ENCODE measurements at regions not wholly inside any gene's neighbourhood (a gene's known extent, or its start where the extent isn't known, plus 50 kb on each side); places are given as distances from the start of the nearest gene placed in this dataset.

DNA sequence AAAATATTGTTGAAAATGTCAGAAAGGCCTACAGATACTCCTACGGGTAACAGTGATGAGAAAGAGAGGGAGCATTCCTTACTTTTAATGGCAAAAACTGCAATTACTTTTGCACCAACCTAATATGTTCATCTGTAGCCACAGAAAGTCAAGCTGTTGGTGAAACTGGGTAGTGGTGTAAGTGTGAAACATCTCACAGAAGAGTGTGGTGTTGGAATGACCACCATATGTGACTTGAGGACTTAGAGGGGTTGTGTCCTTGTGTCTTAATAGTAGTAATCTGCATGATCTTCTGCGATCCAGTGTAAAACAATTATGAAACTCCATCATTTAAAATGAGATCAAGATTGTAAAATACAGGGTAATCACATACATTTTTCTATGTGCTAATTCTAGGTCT, 320.7 kb downstream of the ADGRL2 start:
- Mint-ChIP-seq H3K4me1 (no peaks in the 10 kb centered on the region), H3K36me3 (no peaks in the 10 kb centered on the region), H3K27ac (no peak overlapping the region), H3K9me3 (no peaks in the 10 kb centered on the region), H3K4me3 (no peak overlapping the region), H3K27me3 (no peaks in the 10 kb centered on the region)
- POLR2A ChIA-PET, result no interaction called here
- H3K4me3 ChIP-seq (ENCODE audit: control insufficient read depth in 1 of 2, extremely low read depth in 1 of 2, low read length in 1 of 2), result no peak overlapping the region
- H3K27ac ChIP-seq (ENCODE audit: low read length), result no peak overlapping the region
- no peak for DNase-seq
- no CpG with 5 or more reads among the region's 2 CpGs for WGBS (ENCODE audit: insufficient coverage)
- CTCF ChIA-PET, result no interaction called here
- no peaks in the 10 kb centered on the region for H3K9me3 ChIP-seq
- no peak for ATAC-seq (replicated peaks in 1 of 4)
- H3K27me3 ChIP-seq (replicated peaks in 1 of 2; ENCODE audit: control insufficient read depth in 2 of 2, extremely low read depth in 1 of 2, insufficient read depth in 2 of 2, low read length in 1 of 2), result no peaks in the 10 kb centered on the region
- no peaks in the 10 kb centered on the region for H3K36me3 ChIP-seq (ENCODE audit: control insufficient read depth in 2 of 2, extremely low read depth in 1 of 2, insufficient read depth in 1 of 2, low read length in 1 of 2)
- H3K4me1 ChIP-seq (ENCODE audit: control insufficient read depth in 1 of 2, extremely low read depth in 1 of 2, insufficient read depth in 2 of 2, low read length in 2 of 2), result no peaks in the 10 kb centered on the region

DNA sequence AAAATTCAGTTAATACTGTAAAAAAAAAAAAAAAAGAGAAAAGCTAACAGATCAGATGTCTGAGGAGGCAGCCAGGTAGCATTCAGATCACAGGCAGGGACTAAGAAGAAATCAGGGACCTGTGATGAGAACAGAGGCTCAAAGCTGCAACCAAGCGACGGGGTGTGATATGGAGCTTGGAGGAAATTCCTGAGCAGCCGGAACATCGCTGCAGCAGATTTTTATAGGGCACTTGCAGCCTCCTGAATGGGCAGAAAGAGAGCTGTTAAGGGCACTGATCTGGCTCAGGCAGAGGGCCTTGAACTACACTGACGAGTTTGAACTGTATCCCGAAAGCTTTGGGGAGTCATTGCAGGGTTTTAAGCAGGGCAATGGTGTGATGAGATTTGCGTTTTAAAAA, 315.4 kb downstream of the ADGRL2 start:
- Mint-ChIP-seq H3K4me1 (no peaks in the 10 kb centered on the region), H3K9me3 (peaks cover 0 to 8% (median 0%) of the 10 kb centered on the region in 3 donors), H3K27ac (no peak overlapping the region), H3K4me3 (no peak overlapping the region), H3K36me3 (no peaks in the 10 kb centered on the region), H3K27me3 (no peaks in the 10 kb centered on the region)
- ATAC-seq (replicated peaks in 1 of 4) (no peak), DNase-seq (no peak)
- Histone ChIP-seq H3K4me3 (ENCODE audit: control insufficient read depth in 1 of 2, extremely low read depth in 1 of 2, low read length in 1 of 2) (no peak overlapping the region), H3K27me3 (replicated peaks in 1 of 2; ENCODE audit: control insufficient read depth in 2 of 2, extremely low read depth in 1 of 2, insufficient read depth in 2 of 2, low read length in 1 of 2) (no peaks in the 10 kb centered on the region), H3K4me1 (ENCODE audit: control insufficient read depth in 1 of 2, extremely low read depth in 1 of 2, insufficient read depth in 2 of 2, low read length in 2 of 2) (no peaks in the 10 kb centered on the region), H3K9me3 (no peaks in the 10 kb centered on the region), H3K27ac (ENCODE audit: low read length) (no peak overlapping the region), H3K36me3 (ENCODE audit: control insufficient read depth in 2 of 2, extremely low read depth in 1 of 2, insufficient read depth in 1 of 2, low read length in 1 of 2) (no peaks in the 10 kb centered on the region)
- ChIA-PET CTCF (no interaction called here), POLR2A (no interaction called here)
- WGBS (ENCODE audit: insufficient coverage), result 93% methylated on average over 7 of the region's 7 CpGs

- DNase-seq, result no peak
- POLR2A ChIA-PET, result no interaction called here
Measured at GRCh38 chr1:82114887-82115286, 314.2 kb downstream of the ADGRL2 start.

GRCh38 chr1:82110366-82111254, 309.9 kb downstream of the ADGRL2 start:
- H3K27me3 Mint-ChIP-seq, result no peaks in the 10 kb centered on the region
- no peaks in the 10 kb centered on the region for H3K36me3 ChIP-seq (ENCODE audit: control insufficient read depth in 2 of 2, extremely low read depth in 1 of 2, insufficient read depth in 1 of 2, low read length in 1 of 2)
- H3K27ac Mint-ChIP-seq, result no peak overlapping the region
- H3K27ac ChIP-seq (ENCODE audit: low read length), result no peak overlapping the region
- CTCF ChIA-PET, result no interaction called here
- no peak overlapping the region for H3K4me3 Mint-ChIP-seq
- no peaks in the 10 kb centered on the region for H3K36me3 Mint-ChIP-seq
- no peak overlapping the region for H3K4me3 ChIP-seq (ENCODE audit: control insufficient read depth in 1 of 2, extremely low read depth in 1 of 2, low read length in 1 of 2)
- no peaks in the 10 kb centered on the region for H3K27me3 ChIP-seq (replicated peaks in 1 of 2; ENCODE audit: control insufficient read depth in 2 of 2, extremely low read depth in 1 of 2, insufficient read depth in 2 of 2, low read length in 1 of 2)
- H3K9me3 ChIP-seq, result no peaks in the 10 kb centered on the region
- ATAC-seq (replicated peaks in 1 of 4) (no peak), DNase-seq (no peak)
- H3K4me1 ChIP-seq (ENCODE audit: control insufficient read depth in 1 of 2, extremely low read depth in 1 of 2, insufficient read depth in 2 of 2, low read length in 2 of 2), result peaks cover 0 to 3% of the 10 kb centered on the region in 2 experiments
- H3K9me3 Mint-ChIP-seq, result peaks cover 0 to 8% (median 2%) of the 10 kb centered on the region in 3 donors
- H3K4me1 Mint-ChIP-seq, result no peaks in the 10 kb centered on the region
- POLR2A ChIA-PET, result no interaction called here
- WGBS (ENCODE audit: insufficient coverage), result no CpG with 5 or more reads among the region's 4 CpGs

More at GRCh38 chr1:82114887-82115286, 314.2 kb downstream of the ADGRL2 start:
- H3K27me3 Mint-ChIP-seq, result no peaks in the 10 kb centered on the region
- no peaks in the 10 kb centered on the region for H3K27me3 ChIP-seq (replicated peaks in 1 of 2; ENCODE audit: control insufficient read depth in 2 of 2, extremely low read depth in 1 of 2, insufficient read depth in 2 of 2, low read length in 1 of 2)
- no CpG with 5 or more reads among the region's 4 CpGs for WGBS (ENCODE audit: insufficient coverage)
- no peak overlapping the region for H3K27ac ChIP-seq (ENCODE audit: low read length)
- no peaks in the 10 kb centered on the region for H3K4me1 ChIP-seq (ENCODE audit: control insufficient read depth in 1 of 2, extremely low read depth in 1 of 2, insufficient read depth in 2 of 2, low read length in 2 of 2)
- no peak overlapping the region for H3K4me3 Mint-ChIP-seq
- no peak overlapping the region for H3K27ac Mint-ChIP-seq
- no peaks in the 10 kb centered on the region for H3K4me1 Mint-ChIP-seq
- H3K36me3 Mint-ChIP-seq, result no peaks in the 10 kb centered on the region
- peaks cover 0 to 8% (median 0%) of the 10 kb centered on the region in 3 donors for H3K9me3 Mint-ChIP-seq
- H3K36me3 ChIP-seq (ENCODE audit: control insufficient read depth in 2 of 2, extremely low read depth in 1 of 2, insufficient read depth in 1 of 2, low read length in 1 of 2), result no peaks in the 10 kb centered on the region
- no peak for ATAC-seq (replicated peaks in 1 of 4)
- H3K4me3 ChIP-seq (ENCODE audit: control insufficient read depth in 1 of 2, extremely low read depth in 1 of 2, low read length in 1 of 2), result no peak overlapping the region
- CTCF ChIA-PET, result no interaction called here
- H3K9me3 ChIP-seq, result no peaks in the 10 kb centered on the region

DNA sequence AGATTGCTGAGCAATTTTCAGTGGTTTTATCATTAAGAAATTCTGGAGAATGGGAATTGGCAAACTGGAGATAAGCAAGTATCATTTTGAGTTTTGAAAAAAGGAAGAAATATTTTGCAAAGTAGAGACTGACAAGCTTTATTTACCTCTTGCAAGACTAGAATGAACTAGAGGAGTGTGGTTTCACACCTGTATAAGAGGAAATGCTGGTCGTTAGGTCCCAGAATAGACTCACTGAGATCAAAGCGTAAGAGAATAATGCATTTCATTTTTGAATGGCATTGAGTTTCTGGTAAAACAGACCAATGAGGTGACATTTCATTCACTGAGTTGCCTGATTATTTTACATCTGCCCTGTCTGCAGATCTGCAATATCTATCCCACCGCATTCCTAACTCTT, 308.1 kb downstream of the ADGRL2 start:
- DNase-seq (no peak), ATAC-seq (replicated peaks in 1 of 4) (no peak)
- no peaks in the 10 kb centered on the region for H3K27me3 ChIP-seq (replicated peaks in 1 of 2; ENCODE audit: control insufficient read depth in 2 of 2, extremely low read depth in 1 of 2, insufficient read depth in 2 of 2, low read length in 1 of 2)
- Mint-ChIP-seq H3K4me1 (no peaks in the 10 kb centered on the region), H3K9me3 (peaks cover 0 to 14% (median 8%) of the 10 kb centered on the region in 3 donors), H3K36me3 (no peaks in the 10 kb centered on the region), H3K4me3 (no peak overlapping the region), H3K27me3 (no peaks in the 10 kb centered on the region), H3K27ac (no peak overlapping the region)
- H3K4me3 ChIP-seq (ENCODE audit: control insufficient read depth in 1 of 2, extremely low read depth in 1 of 2, low read length in 1 of 2), result no peak overlapping the region
- POLR2A ChIA-PET, result no interaction called here
- no CpG with 5 or more reads among the region's 3 CpGs for WGBS (ENCODE audit: insufficient coverage)
- CTCF ChIA-PET, result no interaction called here
- H3K36me3 ChIP-seq (ENCODE audit: control insufficient read depth in 2 of 2, extremely low read depth in 1 of 2, insufficient read depth in 1 of 2, low read length in 1 of 2), result no peaks in the 10 kb centered on the region
- peaks cover 0 to 3% of the 10 kb centered on the region in 2 experiments for H3K4me1 ChIP-seq (ENCODE audit: control insufficient read depth in 1 of 2, extremely low read depth in 1 of 2, insufficient read depth in 2 of 2, low read length in 2 of 2)
- no peaks in the 10 kb centered on the region for H3K9me3 ChIP-seq
- no peak overlapping the region for H3K27ac ChIP-seq (ENCODE audit: low read length)

GRCh38 chr1:82106672-82107071, 305.9 kb downstream of the ADGRL2 start:
- ChIA-PET CTCF (no interaction called here), POLR2A (no interaction called here)
- Histone ChIP-seq H3K27ac (ENCODE audit: low read length) (no peak overlapping the region), H3K4me3 (ENCODE audit: control insufficient read depth in 1 of 2, extremely low read depth in 1 of 2, low read length in 1 of 2) (no peak overlapping the region), H3K36me3 (ENCODE audit: control insufficient read depth in 2 of 2, extremely low read depth in 1 of 2, insufficient read depth in 1 of 2, low read length in 1 of 2) (no peaks in the 10 kb centered on the region), H3K27me3 (replicated peaks in 1 of 2; ENCODE audit: control insufficient read depth in 2 of 2, extremely low read depth in 1 of 2, insufficient read depth in 2 of 2, low read length in 1 of 2) (no peaks in the 10 kb centered on the region), H3K4me1 (ENCODE audit: control insufficient read depth in 1 of 2, extremely low read depth in 1 of 2, insufficient read depth in 2 of 2, low read length in 2 of 2) (peaks cover 0 to 3% of the 10 kb centered on the region in 2 experiments), H3K9me3 (no peaks in the 10 kb centered on the region)
- Mint-ChIP-seq H3K4me1 (no peaks in the 10 kb centered on the region), H3K27me3 (no peaks in the 10 kb centered on the region), H3K4me3 (no peak overlapping the region), H3K9me3 (peaks cover 0 to 10% (median 8%) of the 10 kb centered on the region in 3 donors), H3K36me3 (no peaks in the 10 kb centered on the region), H3K27ac (no peak overlapping the region)
- ATAC-seq (replicated peaks in 1 of 4) (no peak), DNase-seq (no peak)
- WGBS (ENCODE audit: insufficient coverage), result no CpG with 5 or more reads among the region's 1 CpG

All from T-cell (primary cell).